ENCODE measurements at regions not wholly inside any gene's neighbourhood (a gene's known extent, or its start where the extent isn't known, plus 50 kb on each side); places are given as distances from the start of the nearest gene placed in this dataset.

GRCh38 chr20:16939051-16939450 lies 190.9 kb downstream of the OTOR start:
- ATAC-seq (no peak), DNase-seq (ENCODE audit: missing footprints) (no peak)
- intact Hi-C loops (cut with DNase I), result no loop called here

- intact Hi-C loops (cut with DNase I), result no loop called here
- ATAC-seq, result no peak
- no peak for DNase-seq (ENCODE audit: missing footprints)
Observed at GRCh38 chr20:16940701-16941100, 192.5 kb downstream of the OTOR start.

- ATAC-seq (no peak), DNase-seq (ENCODE audit: missing footprints) (no peak)
- intact Hi-C loops (cut with DNase I), result no loop called here
Observed at GRCh38 chr20:16942051-16942450, 193.9 kb downstream of the OTOR start.

- ATAC-seq (no peak), DNase-seq (ENCODE audit: missing footprints) (no peak)
- intact Hi-C loops (cut with DNase I), result no loop called here
Observed at GRCh38 chr20:16942756-16943155, 194.6 kb downstream of the OTOR start.

GRCh38 chr20:16944745-16945144 lies 196.6 kb downstream of the OTOR start:
- DNase-seq (ENCODE audit: missing footprints) (no peak), ATAC-seq (no peak)
- intact Hi-C loops (cut with DNase I), result no loop called here

GRCh38 chr20:16945619-16946018 lies 197.5 kb downstream of the OTOR start:
- intact Hi-C loops (cut with DNase I), result no loop called here
- DNase-seq (ENCODE audit: missing footprints) (no peak), ATAC-seq (no peak)

- intact Hi-C loops (cut with DNase I), result no loop called here
- no peak for DNase-seq (ENCODE audit: missing footprints)
- ATAC-seq, result no peak
Observed at GRCh38 chr20:16946097-16946496, 197.9 kb downstream of the OTOR start.

GRCh38 chr20:16947479-16947878 lies 199.3 kb downstream of the OTOR start:
- intact Hi-C loops (cut with DNase I), result no loop called here
- ATAC-seq, result no peak
- no peak for DNase-seq (ENCODE audit: missing footprints)

- ATAC-seq (no peak), DNase-seq (ENCODE audit: missing footprints) (no peak)
- intact Hi-C loops (cut with DNase I), result no loop called here
Observed at GRCh38 chr20:16951876-16952275, 203.7 kb downstream of the OTOR start.

- intact Hi-C loops (cut with DNase I), result no loop called here
- ATAC-seq, result no peak
- no peak for DNase-seq (ENCODE audit: missing footprints)
Observed at GRCh38 chr20:16952965-16953364, 204.8 kb downstream of the OTOR start.

- no peak for ATAC-seq
- no peak for DNase-seq (ENCODE audit: missing footprints)
- intact Hi-C loops (cut with DNase I), result no loop called here
Observed at GRCh38 chr20:16953858-16954257, 205.7 kb downstream of the OTOR start.

GRCh38 chr20:16955462-16955861 lies 207.3 kb downstream of the OTOR start:
- no peak for ATAC-seq
- intact Hi-C loops (cut with DNase I), result no loop called here
- no peak for DNase-seq (ENCODE audit: missing footprints)

GRCh38 chr20:16955971-16956370 lies 207.8 kb downstream of the OTOR start:
- ATAC-seq (no peak), DNase-seq (ENCODE audit: missing footprints) (no peak)
- intact Hi-C loops (cut with DNase I), result no loop called here

GRCh38 chr20:16965401-16965800 lies 217.2 kb downstream of the OTOR start:
- DNase-seq (ENCODE audit: missing footprints) (no peak), ATAC-seq (no peak)
- intact Hi-C loops (cut with DNase I), result loop anchor here (10.0 kb wide), 1 partner anchor 1501 kb away; no protein-coding TSS in a partner anchor

GRCh38 chr20:16966276-16966880 lies 218.2 kb downstream of the OTOR start:
- no peak for DNase-seq (ENCODE audit: missing footprints)
- intact Hi-C loops (cut with DNase I), result loop anchor here (10.0 kb wide), 1 partner anchor 1502 kb away; no protein-coding TSS in a partner anchor
- ATAC-seq, result no peak

- DNase-seq (ENCODE audit: missing footprints), result no peak
- intact Hi-C loops (cut with DNase I), result loop anchor here (10.0 kb wide), 1 partner anchor 1503 kb away; no protein-coding TSS in a partner anchor
- ATAC-seq, result no peak
Observed at GRCh38 chr20:16968099-16968498, 219.9 kb downstream of the OTOR start.

GRCh38 chr20:16970776-16971175 lies 222.6 kb downstream of the OTOR start:
- intact Hi-C loops (cut with DNase I), result no loop called here
- no peak for ATAC-seq
- DNase-seq (ENCODE audit: missing footprints), result no peak

GRCh38 chr20:16974080-16974854 lies 226.1 kb downstream of the OTOR start:
- no peak for ATAC-seq
- intact Hi-C loops (cut with DNase I), result no loop called here
- DNase-seq (ENCODE audit: missing footprints), result no peak

GRCh38 chr20:16974855-16975162 lies 226.7 kb downstream of the OTOR start:
- intact Hi-C loops (cut with DNase I), result no loop called here
- DNase-seq (ENCODE audit: missing footprints), result no peak
- ATAC-seq, result no peak

GRCh38 chr20:16975682-16976081 lies 227.5 kb downstream of the OTOR start:
- ATAC-seq, result no peak
- peak; percentile 40 for DNase-seq (ENCODE audit: missing footprints)
- intact Hi-C loops (cut with DNase I), result no loop called here

- DNase-seq (ENCODE audit: missing footprints), result no peak
- no peak for ATAC-seq
- intact Hi-C loops (cut with DNase I), result no loop called here
Observed at GRCh38 chr20:16978497-16978896, 230.3 kb downstream of the OTOR start.
